Neural crest cell (in vitro differentiated cells): ENCODE measurements at regions not wholly inside any gene's neighbourhood (a gene's known extent, or its start where the extent isn't known, plus 50 kb on each side); places are given as distances from the start of the nearest gene placed in this dataset.
"Not testable (repeated sequence)": the region's sequence is repeated elsewhere in the genome, so short reads cannot be mapped to it uniquely, and the experiment has no call there.

Source experiments
- DNase-seq: peaks from one replicate; pipeline ENCODE4 v3.0.0; 2021; ENCODE audit warnings: low read depth, mixed read lengths, low spot score
- H3K27ac Mint-ChIP-seq: one replicate; pipeline ENCODE4 v1.8.0; 2021; ENCODE audit warnings: mild to moderate bottlenecking, mixed read lengths; ENCODE audit not compliant: unreplicated experiment
- H3K27me3 Mint-ChIP-seq: 2 replicates; pipeline ENCODE4 v1.8.0; 2021; ENCODE audit warnings: low read depth, mild to moderate bottlenecking, mixed read lengths
- H3K36me3 Mint-ChIP-seq: 2 replicates; pipeline ENCODE4 v1.8.0; 2021; ENCODE audit warnings: low read depth, mild to moderate bottlenecking, mixed read lengths
- H3K4me1 Mint-ChIP-seq: 2 replicates; pipeline ENCODE4 v1.8.0; 2021; ENCODE audit warnings: mixed read lengths
- H3K4me3 Mint-ChIP-seq: one replicate; pipeline ENCODE4 v1.8.0; 2021; ENCODE audit warnings: mild to moderate bottlenecking, mixed read lengths
- H3K9me3 Mint-ChIP-seq: 2 replicates; pipeline ENCODE4 v1.8.0; 2021; ENCODE audit warnings: mixed read lengths
- CTCF ChIP-seq: fragments of 200-600 bp; sonication (generic); conservative IDR thresholded peaks from 2 replicates; pipeline ENCODE4 v1.5.0; 2021; ENCODE audit warnings: antibody characterized with exemption, mild to moderate bottlenecking

- no peak for TF ChIP-seq CTCF
- H3K4me3 Mint-ChIP-seq: no peak overlapping the region
Measured at GRCh38 chr2:57207191-57207590, 839.4 kb upstream of the VRK2 start.

GRCh38 chr2:57209799-57210198 is 836.8 kb upstream of the VRK2 start:
- H3K36me3 Mint-ChIP-seq: no peaks in the 10 kb centered on the region
- peaks cover 4% of the 10 kb centered on the region for H3K4me1 Mint-ChIP-seq
- H3K27me3 Mint-ChIP-seq: no peaks in the 10 kb centered on the region
- no peak for DNase-seq
- H3K9me3 Mint-ChIP-seq: no peaks in the 10 kb centered on the region
- H3K4me3 Mint-ChIP-seq: no peak overlapping the region
- TF ChIP-seq CTCF: no peak
- no peak overlapping the region for H3K27ac Mint-ChIP-seq

More at GRCh38 chr2:57207191-57207590, 839.4 kb upstream of the VRK2 start:
- no peaks in the 10 kb centered on the region for H3K27me3 Mint-ChIP-seq
- no peak overlapping the region for H3K27ac Mint-ChIP-seq
- DNase-seq: no peak
- H3K9me3 Mint-ChIP-seq: no peaks in the 10 kb centered on the region
- H3K36me3 Mint-ChIP-seq: no peaks in the 10 kb centered on the region
- peaks cover 4% of the 10 kb centered on the region for H3K4me1 Mint-ChIP-seq

- peaks cover 4% of the 10 kb centered on the region for H3K4me1 Mint-ChIP-seq
- no peak for DNase-seq
- no peak for TF ChIP-seq CTCF
Measured at GRCh38 chr2:57210855-57211254, 835.8 kb upstream of the VRK2 start.

GRCh38 chr2:57217013-57217412 is 829.6 kb upstream of the VRK2 start:
- peaks cover 13% of the 10 kb centered on the region for H3K9me3 Mint-ChIP-seq
- no peak overlapping the region for H3K4me3 Mint-ChIP-seq
- no peaks in the 10 kb centered on the region for H3K27me3 Mint-ChIP-seq
- TF ChIP-seq CTCF: no peak
- H3K27ac Mint-ChIP-seq: no peak overlapping the region
- DNase-seq: no peak
- H3K36me3 Mint-ChIP-seq: peaks cover 4% of the 10 kb centered on the region
- no peaks in the 10 kb centered on the region for H3K4me1 Mint-ChIP-seq

More at GRCh38 chr2:57210855-57211254, 835.8 kb upstream of the VRK2 start:
- Mint-ChIP-seq H3K4me3 (no peak overlapping the region), H3K9me3 (peaks cover 3% of the 10 kb centered on the region), H3K27me3 (no peaks in the 10 kb centered on the region), H3K27ac (no peak overlapping the region), H3K36me3 (no peaks in the 10 kb centered on the region)

GRCh38 chr2:57218206-57218605 is 828.4 kb upstream of the VRK2 start:
- no peaks in the 10 kb centered on the region for H3K27me3 Mint-ChIP-seq
- peaks cover 4% of the 10 kb centered on the region for H3K36me3 Mint-ChIP-seq
- no peaks in the 10 kb centered on the region for H3K4me1 Mint-ChIP-seq
- TF ChIP-seq CTCF: no peak
- DNase-seq: no peak
- H3K4me3 Mint-ChIP-seq: no peak overlapping the region
- H3K9me3 Mint-ChIP-seq: peaks cover 14% of the 10 kb centered on the region
- H3K27ac Mint-ChIP-seq: no peak overlapping the region

GRCh38 chr2:57229706-57230105 is 816.9 kb upstream of the VRK2 start:
- not testable (repeated sequence) for H3K36me3 Mint-ChIP-seq, H3K27ac Mint-ChIP-seq, DNase-seq, H3K4me3 Mint-ChIP-seq, H3K4me1 Mint-ChIP-seq, H3K9me3 Mint-ChIP-seq, H3K27me3 Mint-ChIP-seq

- H3K4me3 Mint-ChIP-seq, H3K36me3 Mint-ChIP-seq, H3K9me3 Mint-ChIP-seq, H3K27me3 Mint-ChIP-seq, DNase-seq, H3K27ac Mint-ChIP-seq, H3K4me1 Mint-ChIP-seq: not testable (repeated sequence)
Measured at GRCh38 chr2:57232341-57232740, 814.3 kb upstream of the VRK2 start.

- H3K27me3 Mint-ChIP-seq, H3K27ac Mint-ChIP-seq, H3K4me1 Mint-ChIP-seq, H3K4me3 Mint-ChIP-seq, H3K36me3 Mint-ChIP-seq, DNase-seq: not testable (repeated sequence)
- peaks cover 23% of the 10 kb centered on the region for H3K9me3 Mint-ChIP-seq
Measured at GRCh38 chr2:57251495-57251894, 795.1 kb upstream of the VRK2 start.

GRCh38 chr2:57276408-57276807 is 770.2 kb upstream of the VRK2 start:
- Mint-ChIP-seq H3K36me3 (peaks cover 15% of the 10 kb centered on the region), H3K4me1 (peaks cover 15% of the 10 kb centered on the region), H3K9me3 (peaks cover 16% of the 10 kb centered on the region)
- not testable (repeated sequence) for DNase-seq, H3K27me3 Mint-ChIP-seq, H3K4me3 Mint-ChIP-seq, H3K27ac Mint-ChIP-seq
